ENCODE measurements at regions not wholly inside any gene's neighbourhood (a gene's known extent, or its start where the extent isn't known, plus 50 kb on each side); places are given as distances from the start of the nearest gene placed in this dataset.

DNA sequence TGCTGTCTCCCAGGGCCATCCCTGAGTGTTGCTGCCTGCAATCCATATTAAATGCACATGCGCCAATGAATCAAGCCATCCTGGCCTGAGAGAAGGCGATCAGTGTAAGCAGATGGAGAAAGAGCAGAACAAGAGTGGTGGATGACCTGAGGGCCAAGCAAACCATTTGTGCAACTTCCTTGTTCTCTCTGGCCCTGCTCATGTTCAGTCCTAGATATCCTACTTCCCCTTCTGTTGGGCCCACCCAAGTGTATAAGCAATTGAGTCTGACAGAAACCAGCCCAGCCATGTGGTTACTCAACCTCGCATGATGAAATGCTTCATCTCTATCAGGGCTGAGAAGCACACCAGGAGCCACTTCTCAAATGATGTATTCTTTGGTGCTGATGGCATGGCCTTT lies 383.1 kb upstream of the ID2 start:
- TF ChIP-seq ZNF670 (tag by site-specific recombination; IDR thresholded peaks at IDR 0.05; ENCODE audit: low read depth) (no peak), ZNF626 (tag by site-specific recombination; IDR thresholded peaks at IDR 0.05) (no peak), ZNF184 (tag by site-specific recombination; IDR thresholded peaks at IDR 0.05) (no peak), ZBTB20 (tag by site-specific recombination; IDR thresholded peaks at IDR 0.05) (no peak), ZNF114 (tag by site-specific recombination; IDR thresholded peaks at IDR 0.05) (no peak), ZNF747 (tag by site-specific recombination; IDR thresholded peaks at IDR 0.05) (no peak), ZNF10 (tag by site-specific recombination; IDR thresholded peaks at IDR 0.05) (no peak)
- TF ChIP-seq, protein P1, sequence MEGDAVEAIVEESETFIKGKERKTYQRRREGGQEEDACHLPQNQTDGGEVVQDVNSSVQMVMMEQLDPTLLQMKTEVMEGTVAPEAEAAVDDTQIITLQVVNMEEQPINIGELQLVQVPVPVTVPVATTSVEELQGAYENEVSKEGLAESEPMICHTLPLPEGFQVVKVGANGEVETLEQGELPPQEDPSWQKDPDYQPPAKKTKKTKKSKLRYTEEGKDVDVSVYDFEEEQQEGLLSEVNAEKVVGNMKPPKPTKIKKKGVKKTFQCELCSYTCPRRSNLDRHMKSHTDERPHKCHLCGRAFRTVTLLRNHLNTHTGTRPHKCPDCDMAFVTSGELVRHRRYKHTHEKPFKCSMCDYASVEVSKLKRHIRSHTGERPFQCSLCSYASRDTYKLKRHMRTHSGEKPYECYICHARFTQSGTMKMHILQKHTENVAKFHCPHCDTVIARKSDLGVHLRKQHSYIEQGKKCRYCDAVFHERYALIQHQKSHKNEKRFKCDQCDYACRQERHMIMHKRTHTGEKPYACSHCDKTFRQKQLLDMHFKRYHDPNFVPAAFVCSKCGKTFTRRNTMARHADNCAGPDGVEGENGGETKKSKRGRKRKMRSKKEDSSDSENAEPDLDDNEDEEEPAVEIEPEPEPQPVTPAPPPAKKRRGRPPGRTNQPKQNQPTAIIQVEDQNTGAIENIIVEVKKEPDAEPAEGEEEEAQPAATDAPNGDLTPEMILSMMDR (tag by site-specific recombination; IDR thresholded peaks at IDR 0.05): no peak
- TF ChIP-seq, protein P2, sequence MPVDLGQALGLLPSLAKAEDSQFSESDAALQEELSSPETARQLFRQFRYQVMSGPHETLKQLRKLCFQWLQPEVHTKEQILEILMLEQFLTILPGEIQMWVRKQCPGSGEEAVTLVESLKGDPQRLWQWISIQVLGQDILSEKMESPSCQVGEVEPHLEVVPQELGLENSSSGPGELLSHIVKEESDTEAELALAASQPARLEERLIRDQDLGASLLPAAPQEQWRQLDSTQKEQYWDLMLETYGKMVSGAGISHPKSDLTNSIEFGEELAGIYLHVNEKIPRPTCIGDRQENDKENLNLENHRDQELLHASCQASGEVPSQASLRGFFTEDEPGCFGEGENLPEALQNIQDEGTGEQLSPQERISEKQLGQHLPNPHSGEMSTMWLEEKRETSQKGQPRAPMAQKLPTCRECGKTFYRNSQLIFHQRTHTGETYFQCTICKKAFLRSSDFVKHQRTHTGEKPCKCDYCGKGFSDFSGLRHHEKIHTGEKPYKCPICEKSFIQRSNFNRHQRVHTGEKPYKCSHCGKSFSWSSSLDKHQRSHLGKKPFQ (tag by site-specific recombination; IDR thresholded peaks at IDR 0.05): no peak
